HCT116 (cell line): ENCODE measurements at regions not wholly inside any gene's neighbourhood (a gene's known extent, or its start where the extent isn't known, plus 50 kb on each side); places are given as distances from the start of the nearest gene placed in this dataset.

Experiments
- ATAC-seq: fragments of 200-7000 bp; cut with Tn5 transposase; 2 replicates; pipeline ENCODE4 v1.9.1; 2020; ENCODE audit warnings: mild to moderate bottlenecking, moderate library complexity
- BruUV-seq: library from RNA; stranded (reverse); fragments of 400-500 nt; replicated peaks from 2 replicates; lab custom pipeline; 2021; lab: Mats Ljungman, UMichigan
- CTCF ChIA-PET: fragments of 300-600 bp; sonication (Branson Sonifier 250); formaldehyde crosslinking; loops from one replicate; lab custom pipeline; 2021; ENCODE audit warnings: antibody characterized with exemption; lab: Charles Lee
- POLR2A ChIA-PET: fragments of 300-600, 350-600 bp; sonication (Branson Sonifier 250); formaldehyde crosslinking; loops from one replicate; lab custom pipeline; 2021; ENCODE audit warnings: antibody characterized with exemption; lab: Charles Lee
- RAD21 ChIA-PET, 2 experiments: fragments of 300-600 bp; sonication (Branson Sonifier 250); formaldehyde crosslinking; loops; one replicate each; lab custom pipeline; 2023; ENCODE audit warnings: low total read pairs in 2 of 2; ENCODE audit not compliant: uncharacterized antibody in 2 of 2, unreplicated experiment in 2 of 2, low non-redundant PET in 1 of 2; lab: Charles Lee
- DNase-seq: peaks from one replicate; pipeline ENCODE4 v3.0.0-alpha.2; 2010; ENCODE audit warnings: low read depth, low spot score
- H2AFZ ChIP-seq: fragments of 200-600 bp; shearing (Covaris generic), sonication (generic); 2 replicates; pipeline ENCODE4 v1.6.1; 2017; ENCODE audit warnings: low read depth, mixed run types, mixed read lengths, antibody characterized with exemption, low read length; ENCODE audit not compliant: poor library complexity, severe bottlenecking
- H3K27ac ChIP-seq: 2 replicates; pipeline ENCODE4 v1.5.1; 2012; ENCODE audit warnings: low read depth, low read length
- H3K27me3 ChIP-seq: fragments of 200-600 bp; sonication (generic); 2 replicates; pipeline ENCODE4 v1.6.1; 2016; ENCODE audit warnings: mixed run types, low read length, mixed read lengths; ENCODE audit not compliant: insufficient read depth
- H3K36me3 ChIP-seq, 2 experiments: fragments of 200-500 bp in 1 of 2; fragments of 200-600 bp in 1 of 2; sonication (Bioruptor generic) in 1 of 2; sonication (generic) in 1 of 2; 2 replicates each; pipeline versions ENCODE4 v1.5.1 to v1.6.1; 2014 to 2016; ENCODE audit warnings: low read length in 2 of 2, inconsistent platforms in 1 of 2, mixed read lengths in 1 of 2, mixed run types in 1 of 2; ENCODE audit not compliant: insufficient read depth in 2 of 2, control insufficient read depth in 1 of 2
- H3K4me1 ChIP-seq, 2 experiments: fragments of 200-600 bp in 1 of 2; sonication (generic) in 1 of 2; 2 replicates each; pipeline versions ENCODE4 v1.5.1 to v1.6.1; 2012 to 2017; ENCODE audit warnings: low read length in 2 of 2, inconsistent platforms in 1 of 2, mild to moderate bottlenecking in 1 of 2, mixed read lengths in 1 of 2, mixed run types in 1 of 2, moderate library complexity in 1 of 2; ENCODE audit not compliant: insufficient read depth in 2 of 2, control insufficient read depth in 1 of 2
- H3K4me2 ChIP-seq: fragments of 200-600 bp; sonication (generic); 2 replicates; pipeline ENCODE4 v1.6.1; 2017; ENCODE audit warnings: mixed run types, low read length, mixed read lengths
- H3K4me3 ChIP-seq, 2 experiments: fragments of 200-600 bp in 1 of 2; sonication (generic) in 1 of 2; replicated peaks in 1 of 2; 2 replicates each; pipeline ENCODE4 v1.5.1; 2011 to 2016; ENCODE audit warnings: low read length in 2 of 2, control low read depth in 1 of 2, low read depth in 1 of 2, mild to moderate bottlenecking in 1 of 2, mixed read lengths in 1 of 2, mixed run types in 1 of 2
- H3K79me2 ChIP-seq: fragments of 200-600 bp; sonication (generic); 2 replicates; pipeline ENCODE4 v1.6.1; 2017; ENCODE audit warnings: mild to moderate bottlenecking, mixed run types, low read length, moderate library complexity, mixed read lengths; ENCODE audit not compliant: insufficient read depth
- H3K9ac ChIP-seq: fragments of 200-600 bp; sonication (generic); 2 replicates; pipeline ENCODE4 v1.6.1; 2016; ENCODE audit warnings: low read length, mixed read lengths
- H3K9me2 ChIP-seq: fragments of 200-600 bp; sonication (generic), shearing (Covaris generic); 2 replicates; pipeline ENCODE4 v1.6.1; 2017; ENCODE audit warnings: mixed run types, mild to moderate bottlenecking, moderate library complexity; ENCODE audit not compliant: insufficient read depth
- H3K9me3 ChIP-seq, 2 experiments: fragments of 200-500 bp in 1 of 2; fragments of 200-600 bp in 1 of 2; sonication (Bioruptor generic) in 1 of 2; sonication (generic) in 1 of 2; 2 replicates each; pipeline ENCODE4 v1.6.1; 2014 to 2017; ENCODE audit warnings: low read length in 2 of 2, mixed read lengths in 2 of 2, inconsistent platforms in 1 of 2, low read depth in 1 of 2, mild to moderate bottlenecking in 1 of 2, mixed run types in 1 of 2, moderate library complexity in 1 of 2; ENCODE audit not compliant: control insufficient read depth in 1 of 2, insufficient read depth in 1 of 2
- H4K20me1 ChIP-seq: fragments of 200-600 bp; sonication (generic), shearing (Covaris generic); 2 replicates; pipeline ENCODE4 v1.6.1; 2017; ENCODE audit warnings: mixed run types, mild to moderate bottlenecking, moderate library complexity; ENCODE audit not compliant: insufficient read depth
- EGR1 ChIP-seq: IDR thresholded peaks from 2 replicates; pipeline ENCODE4 v1.6.1; 2012; ENCODE audit warnings: low read depth
- EZH2 ChIP-seq: fragments of 200-600 bp; sonication (generic); IDR thresholded peaks from 2 replicates; pipeline ENCODE4 v1.6.1; 2017; ENCODE audit warnings: antibody characterized with exemption, mixed run types
- EZH2phosphoT487 ChIP-seq: fragments of 200-600 bp; IDR thresholded peaks from 2 replicates; pipeline ENCODE4 v1.6.1; 2018; ENCODE audit warnings: antibody characterized with exemption, borderline replicate concordance
- FOSL1 ChIP-seq: IDR thresholded peaks from 2 replicates; pipeline ENCODE4 v1.6.1; 2012; ENCODE audit warnings: low read depth
- RAD21 ChIP-seq: IDR thresholded peaks from 2 replicates; pipeline ENCODE4 v1.6.1; 2012; ENCODE audit warnings: low read depth, mild to moderate bottlenecking
- SP1 ChIP-seq: IDR thresholded peaks from 2 replicates; pipeline ENCODE4 v1.6.1; 2012; ENCODE audit warnings: low read depth
- SRF ChIP-seq: IDR thresholded peaks from 2 replicates; pipeline ENCODE4 v1.6.1; 2012; ENCODE audit warnings: low read depth
- YY1 ChIP-seq: IDR thresholded peaks from 2 replicates; pipeline ENCODE4 v1.6.1; 2011; ENCODE audit warnings: low read length, low read depth, moderate library complexity, mild to moderate bottlenecking; ENCODE audit not compliant: insufficient replicate concordance; ENCODE audit errors: extremely low read depth
- ZNF274 ChIP-seq: fragments of 200-500 bp; sonication (Bioruptor generic); IDR thresholded peaks from 2 replicates; pipeline ENCODE4 v1.6.1; 2014; ENCODE audit warnings: mild to moderate bottlenecking, low read depth, low read length, inconsistent platforms
- intact Hi-C: fragments of 100-400 bp; cut with micrococcal nuclease; formaldehyde crosslinking; loops from 2 replicates; pipeline ENCODE4 v1.10.0; 2022
- TF ChIP-seq, protein P1 (sequence below): IDR thresholded peaks from 2 replicates; pipeline ENCODE4 v1.6.1; 2012
- TF ChIP-seq, protein P2 (sequence below): IDR thresholded peaks from 2 replicates; pipeline ENCODE4 v1.6.1; 2012; ENCODE audit warnings: low read depth
- TF ChIP-seq, protein P3 (sequence below): IDR thresholded peaks from 2 replicates; pipeline ENCODE4 v1.6.1; 2011; ENCODE audit warnings: mild to moderate bottlenecking, low read length, moderate library complexity; ENCODE audit not compliant: insufficient replicate concordance; ENCODE audit errors: extremely low read depth
- TF ChIP-seq, protein P4 (sequence below): IDR thresholded peaks from 2 replicates; pipeline ENCODE4 v1.6.1; 2012

DNA sequence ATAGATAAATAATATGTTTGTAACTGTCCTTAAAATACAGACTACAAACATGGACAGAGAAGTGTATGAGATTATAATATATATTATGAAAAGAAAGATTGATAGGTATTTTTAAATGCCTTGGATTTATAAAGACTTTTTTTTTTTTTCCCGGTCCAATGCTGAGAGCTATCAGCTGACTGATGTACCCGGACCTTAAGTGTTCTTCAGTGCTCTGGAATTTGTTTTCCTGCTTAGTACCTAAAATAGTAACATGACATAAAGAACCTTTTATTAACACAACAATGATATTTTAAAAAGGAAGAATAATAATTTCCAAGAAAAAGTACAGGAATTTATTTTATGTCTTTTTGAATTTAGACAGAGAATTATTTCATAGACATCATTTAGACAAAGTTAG, 795.5 kb upstream of the PCDH9 start:
- Histone ChIP-seq H3K36me3 (no peaks in the 10 kb centered on the region), H3K27me3 (no peaks in the 10 kb centered on the region), H3K79me2 (no peaks in the 10 kb centered on the region), H3K4me2 (no peak overlapping the region), H3K27ac (no peak overlapping the region), H3K9me3 (no peaks in the 10 kb centered on the region), H2AFZ (no peak overlapping the region), H3K9me2 (no peaks in the 10 kb centered on the region), H3K4me1 (no peaks in the 10 kb centered on the region), H3K9ac (no peak overlapping the region), H3K4me3 (no peak overlapping the region), H4K20me1 (no peaks in the 10 kb centered on the region)
- ATAC-seq: no peak
- ChIA-PET CTCF (no interaction called here), RAD21 (no interaction called here), POLR2A (no interaction called here)
- DNase-seq: no peak
- intact Hi-C loops: no loop called here
- no TSS peak for BruUV-seq
- TF ChIP-seq, protein P1, sequence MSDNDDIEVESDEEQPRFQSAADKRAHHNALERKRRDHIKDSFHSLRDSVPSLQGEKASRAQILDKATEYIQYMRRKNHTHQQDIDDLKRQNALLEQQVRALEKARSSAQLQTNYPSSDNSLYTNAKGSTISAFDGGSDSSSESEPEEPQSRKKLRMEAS: no peak
- no peak for TF ChIP-seq SP1
- TF ChIP-seq, protein P2, sequence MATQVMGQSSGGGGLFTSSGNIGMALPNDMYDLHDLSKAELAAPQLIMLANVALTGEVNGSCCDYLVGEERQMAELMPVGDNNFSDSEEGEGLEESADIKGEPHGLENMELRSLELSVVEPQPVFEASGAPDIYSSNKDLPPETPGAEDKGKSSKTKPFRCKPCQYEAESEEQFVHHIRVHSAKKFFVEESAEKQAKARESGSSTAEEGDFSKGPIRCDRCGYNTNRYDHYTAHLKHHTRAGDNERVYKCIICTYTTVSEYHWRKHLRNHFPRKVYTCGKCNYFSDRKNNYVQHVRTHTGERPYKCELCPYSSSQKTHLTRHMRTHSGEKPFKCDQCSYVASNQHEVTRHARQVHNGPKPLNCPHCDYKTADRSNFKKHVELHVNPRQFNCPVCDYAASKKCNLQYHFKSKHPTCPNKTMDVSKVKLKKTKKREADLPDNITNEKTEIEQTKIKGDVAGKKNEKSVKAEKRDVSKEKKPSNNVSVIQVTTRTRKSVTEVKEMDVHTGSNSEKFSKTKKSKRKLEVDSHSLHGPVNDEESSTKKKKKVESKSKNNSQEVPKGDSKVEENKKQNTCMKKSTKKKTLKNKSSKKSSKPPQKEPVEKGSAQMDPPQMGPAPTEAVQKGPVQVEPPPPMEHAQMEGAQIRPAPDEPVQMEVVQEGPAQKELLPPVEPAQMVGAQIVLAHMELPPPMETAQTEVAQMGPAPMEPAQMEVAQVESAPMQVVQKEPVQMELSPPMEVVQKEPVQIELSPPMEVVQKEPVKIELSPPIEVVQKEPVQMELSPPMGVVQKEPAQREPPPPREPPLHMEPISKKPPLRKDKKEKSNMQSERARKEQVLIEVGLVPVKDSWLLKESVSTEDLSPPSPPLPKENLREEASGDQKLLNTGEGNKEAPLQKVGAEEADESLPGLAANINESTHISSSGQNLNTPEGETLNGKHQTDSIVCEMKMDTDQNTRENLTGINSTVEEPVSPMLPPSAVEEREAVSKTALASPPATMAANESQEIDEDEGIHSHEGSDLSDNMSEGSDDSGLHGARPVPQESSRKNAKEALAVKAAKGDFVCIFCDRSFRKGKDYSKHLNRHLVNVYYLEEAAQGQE: no peak
- TF ChIP-seq FOSL1: no peak
- no peak for TF ChIP-seq ZNF274
- TF ChIP-seq RAD21: no peak
- no peak for TF ChIP-seq YY1
- TF ChIP-seq, protein P3, sequence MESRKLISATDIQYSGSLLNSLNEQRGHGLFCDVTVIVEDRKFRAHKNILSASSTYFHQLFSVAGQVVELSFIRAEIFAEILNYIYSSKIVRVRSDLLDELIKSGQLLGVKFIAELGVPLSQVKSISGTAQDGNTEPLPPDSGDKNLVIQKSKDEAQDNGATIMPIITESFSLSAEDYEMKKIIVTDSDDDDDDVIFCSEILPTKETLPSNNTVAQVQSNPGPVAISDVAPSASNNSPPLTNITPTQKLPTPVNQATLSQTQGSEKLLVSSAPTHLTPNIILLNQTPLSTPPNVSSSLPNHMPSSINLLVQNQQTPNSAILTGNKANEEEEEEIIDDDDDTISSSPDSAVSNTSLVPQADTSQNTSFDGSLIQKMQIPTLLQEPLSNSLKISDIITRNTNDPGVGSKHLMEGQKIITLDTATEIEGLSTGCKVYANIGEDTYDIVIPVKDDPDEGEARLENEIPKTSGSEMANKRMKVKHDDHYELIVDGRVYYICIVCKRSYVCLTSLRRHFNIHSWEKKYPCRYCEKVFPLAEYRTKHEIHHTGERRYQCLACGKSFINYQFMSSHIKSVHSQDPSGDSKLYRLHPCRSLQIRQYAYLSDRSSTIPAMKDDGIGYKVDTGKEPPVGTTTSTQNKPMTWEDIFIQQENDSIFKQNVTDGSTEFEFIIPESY: no peak
- no peak for TF ChIP-seq SRF
- TF ChIP-seq EZH2: no peak
- no peak for TF ChIP-seq EZH2phosphoT487
- TF ChIP-seq EGR1: no peak
- TF ChIP-seq, protein P4, sequence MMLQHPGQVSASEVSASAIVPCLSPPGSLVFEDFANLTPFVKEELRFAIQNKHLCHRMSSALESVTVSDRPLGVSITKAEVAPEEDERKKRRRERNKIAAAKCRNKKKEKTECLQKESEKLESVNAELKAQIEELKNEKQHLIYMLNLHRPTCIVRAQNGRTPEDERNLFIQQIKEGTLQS: no peak
